Esophagus (tissue), 2 donors: ENCODE measurements at regions not wholly inside any gene's neighbourhood (a gene's known extent, or its start where the extent isn't known, plus 50 kb on each side); places are given as distances from the start of the nearest gene placed in this dataset.

Source experiments
- H3K27ac ChIP-seq, 2 donors: one replicate each; pipeline ENCODE4 v1.5.1; 2013; ENCODE audit warnings: low read depth in 2 of 2, mild to moderate bottlenecking in 2 of 2, inconsistent platforms in 1 of 2, low read length in 1 of 2, moderate library complexity in 1 of 2
- H3K27me3 ChIP-seq, 2 donors: one replicate each; pipeline ENCODE4 v1.6.1; 2013; ENCODE audit warnings: low read length in 2 of 2, control low read depth in 1 of 2, mild to moderate bottlenecking in 1 of 2; ENCODE audit not compliant: insufficient read depth in 2 of 2, control insufficient read depth in 1 of 2
- H3K36me3 ChIP-seq, 2 donors: one replicate each; pipeline ENCODE4 v1.6.1; 2013; ENCODE audit warnings: low read length in 1 of 2; ENCODE audit not compliant: control insufficient read depth in 2 of 2, insufficient read depth in 2 of 2
- H3K4me1 ChIP-seq, 2 donors: one replicate each; pipeline ENCODE4 v1.6.1; 2013; ENCODE audit warnings: low read length in 1 of 2; ENCODE audit not compliant: control insufficient read depth in 2 of 2, insufficient read depth in 2 of 2
- H3K4me3 ChIP-seq, 2 donors: one replicate each; pipeline ENCODE4 v1.5.1; 2013; ENCODE audit warnings: low read length in 2 of 2, mild to moderate bottlenecking in 2 of 2, low read depth in 1 of 2, moderate library complexity in 1 of 2
- H3K9me3 ChIP-seq, 2 donors: one replicate each; pipeline ENCODE4 v1.6.1; 2013; ENCODE audit warnings: mild to moderate bottlenecking in 2 of 2, low read depth in 1 of 2, low read length in 1 of 2, moderate library complexity in 1 of 2; ENCODE audit not compliant: control insufficient read depth in 2 of 2, insufficient read depth in 1 of 2
- WGBS, 2 donors: extraction: QIAGEN DNeasy Blood & Tissue Kit; methylation state at CpG; one replicate each; pipeline ENCODE4 v1.1.7; 2013; 5-methylcytosine and 5-hydroxymethylcytosine counted together
- donor health status: healthy with polysubstance abuse.
- donor health status: Bipolar disorder and iron deficiency.

GRCh38 chr14:103217538-103217937, 94.3 kb downstream of the TNFAIP2 start:
- Histone ChIP-seq H3K9me3 (peaks cover 0 to 3% of the 10 kb centered on the region in 2 donors), H3K4me3 (no peak overlapping the region), H3K27ac (no peak overlapping the region), H3K4me1 (peaks cover 2 to 6% of the 10 kb centered on the region in 2 donors), H3K27me3 (no peaks in the 10 kb centered on the region), H3K36me3 (no peaks in the 10 kb centered on the region)
- WGBS, 2 donors: 93% methylated on average over 1 of the region's 1 CpG

GRCh38 chr14:103220134-103220981, 97.1 kb downstream of the TNFAIP2 start:
- peaks cover 2 to 6% of the 10 kb centered on the region in 2 donors for H3K4me1 ChIP-seq
- H3K4me3 ChIP-seq: peak overlapping the region; percentile 29 to 44
- WGBS, 2 donors: 19 to 22% methylated on average over 69 to 92 of the region's 92 CpGs
- no peaks in the 10 kb centered on the region for H3K27me3 ChIP-seq
- H3K27ac ChIP-seq: no peak overlapping the region
- no peaks in the 10 kb centered on the region for H3K36me3 ChIP-seq
- peaks cover 0 to 3% of the 10 kb centered on the region in 2 donors for H3K9me3 ChIP-seq

GRCh38 chr14:103220982-103221641, 97.9 kb downstream of the TNFAIP2 start:
- 38 to 41% methylated on average over 30 of the region's 30 CpGs for WGBS, 2 donors
- H3K27me3 ChIP-seq: no peaks in the 10 kb centered on the region
- H3K9me3 ChIP-seq: peaks cover 0 to 3% of the 10 kb centered on the region in 2 donors
- peak overlapping the region; percentile 29 to 44 for H3K4me3 ChIP-seq
- no peak overlapping the region for H3K27ac ChIP-seq
- no peaks in the 10 kb centered on the region for H3K36me3 ChIP-seq
- peaks cover 2 to 6% of the 10 kb centered on the region in 2 donors for H3K4me1 ChIP-seq

- Histone ChIP-seq H3K4me3 (no peak overlapping the region), H3K27me3 (no peaks in the 10 kb centered on the region), H3K36me3 (no peaks in the 10 kb centered on the region), H3K27ac (no peak overlapping the region), H3K4me1 (peaks cover 2 to 6% of the 10 kb centered on the region in 2 donors), H3K9me3 (peaks cover 0 to 3% of the 10 kb centered on the region in 2 donors)
- 86 to 92% methylated on average over 13 of the region's 13 CpGs for WGBS, 2 donors
Observed at GRCh38 chr14:103221781-103222358, 98.6 kb downstream of the TNFAIP2 start.

GRCh38 chr14:103223818-103224352, 100.6 kb downstream of the TNFAIP2 start:
- no peaks in the 10 kb centered on the region for H3K9me3 ChIP-seq
- H3K27me3 ChIP-seq: no peaks in the 10 kb centered on the region
- peaks cover 2 to 6% of the 10 kb centered on the region in 2 donors for H3K4me1 ChIP-seq
- no peak overlapping the region for H3K4me3 ChIP-seq
- no peak overlapping the region for H3K27ac ChIP-seq
- WGBS, 2 donors: 94 to 95% methylated on average over 15 of the region's 15 CpGs
- no peaks in the 10 kb centered on the region for H3K36me3 ChIP-seq

- 60 to 68% methylated on average over 14 of the region's 14 CpGs for WGBS, 2 donors
- Histone ChIP-seq H3K4me3 (no peak overlapping the region), H3K27me3 (no peaks in the 10 kb centered on the region), H3K27ac (no peak overlapping the region), H3K9me3 (no peaks in the 10 kb centered on the region), H3K4me1 (peaks cover 2 to 6% of the 10 kb centered on the region in 2 donors), H3K36me3 (no peaks in the 10 kb centered on the region)
Observed at GRCh38 chr14:103225062-103225461, 101.8 kb downstream of the TNFAIP2 start.

- H3K9me3 ChIP-seq: no peaks in the 10 kb centered on the region
- 57% methylated on average over 13 of the region's 13 CpGs for WGBS, 2 donors
- no peak overlapping the region for H3K27ac ChIP-seq
- no peaks in the 10 kb centered on the region for H3K27me3 ChIP-seq
- H3K4me3 ChIP-seq: no peak overlapping the region
- no peaks in the 10 kb centered on the region for H3K36me3 ChIP-seq
- peaks cover 2 to 3% of the 10 kb centered on the region in 2 donors for H3K4me1 ChIP-seq
Observed at GRCh38 chr14:103225476-103225875, 102.2 kb downstream of the TNFAIP2 start.

- H3K27me3 ChIP-seq: no peaks in the 10 kb centered on the region
- H3K4me1 ChIP-seq: no peaks in the 10 kb centered on the region
- 82 to 83% methylated on average over 21 of the region's 21 CpGs for WGBS, 2 donors
- H3K36me3 ChIP-seq: no peaks in the 10 kb centered on the region
- H3K9me3 ChIP-seq: no peaks in the 10 kb centered on the region
- H3K4me3 ChIP-seq: no peak overlapping the region
- no peak overlapping the region for H3K27ac ChIP-seq
Observed at GRCh38 chr14:103227094-103227768, 104.0 kb downstream of the TNFAIP2 start.
